Uterus (tissue), 2 donors: ENCODE measurements at regions not wholly inside any gene's neighbourhood (a gene's known extent, or its start where the extent isn't known, plus 50 kb on each side); places are given as distances from the start of the nearest gene placed in this dataset.

Source experiments
- CTCF ChIP-seq, 4 experiments: fragments of 200-600 bp in 2 of 4; fragments of 450-650 bp in 2 of 4; sonication (generic) in 2 of 4; IDR thresholded peaks; one replicate each; pipeline ENCODE4 v1.5.1; 2016 to 2019; ENCODE audit warnings: antibody characterized with exemption in 4 of 4, mild to moderate bottlenecking in 2 of 4, moderate library complexity in 1 of 4
- POLR2A ChIP-seq, 2 donors: fragments of 450-650 bp; IDR thresholded peaks; one replicate each; pipeline ENCODE4 v1.6.1; 2016; ENCODE audit warnings: antibody characterized with exemption in 2 of 2, mild to moderate bottlenecking in 1 of 2, moderate library complexity in 1 of 2

GRCh38 chr20:50256577-50256976 is 65.9 kb downstream of the CEBPB start:
- TF ChIP-seq CTCF (IDR thresholded peaks at IDR 0.05) (no peak), POLR2A (IDR thresholded peaks at IDR 0.05) (no peak)
